ENCODE measurements at regions not wholly inside any gene's neighbourhood (a gene's known extent, or its start where the extent isn't known, plus 50 kb on each side); places are given as distances from the start of the nearest gene placed in this dataset.

- DNase-seq (ENCODE audit: low read depth, low spot score) = no peak
- TF ChIP-seq CTCF (IDR thresholded peaks at IDR 0.05; ENCODE audit: insufficient read depth, low read length, missing control alignments) = no peak
- H3K4me3 ChIP-seq (ENCODE audit: low read depth, low read length) = no peak overlapping the region
- CTCF ChIA-PET = no interaction called here
- POLR2A ChIA-PET = no interaction called here
Observed at GRCh38 chr4:43782391-43782790, 666.2 kb downstream of the KCTD8 start.

GRCh38 chr4:43816116-43816515 lies 632.5 kb downstream of the KCTD8 start:
- no peak overlapping the region for H3K4me3 ChIP-seq (ENCODE audit: low read depth, low read length)
- POLR2A ChIA-PET = no interaction called here
- no peak for DNase-seq (ENCODE audit: low read depth, low spot score)
- CTCF ChIA-PET = no interaction called here
- TF ChIP-seq CTCF (IDR thresholded peaks at IDR 0.05; ENCODE audit: insufficient read depth, low read length, missing control alignments) = no peak

GRCh38 chr4:43822621-43823020 lies 626.0 kb downstream of the KCTD8 start:
- H3K4me3 ChIP-seq (ENCODE audit: low read depth, low read length) = no peak overlapping the region
- ChIA-PET POLR2A (no interaction called here), CTCF (no interaction called here)
- no peak for DNase-seq (ENCODE audit: low read depth, low spot score)
- TF ChIP-seq CTCF (IDR thresholded peaks at IDR 0.05; ENCODE audit: insufficient read depth, low read length, missing control alignments) = no peak

GRCh38 chr4:43835869-43836268 lies 612.7 kb downstream of the KCTD8 start:
- no peak for TF ChIP-seq CTCF (IDR thresholded peaks at IDR 0.05; ENCODE audit: insufficient read depth, low read length, missing control alignments)
- CTCF ChIA-PET = no interaction called here

GRCh38 chr4:43837171-43837570 lies 611.4 kb downstream of the KCTD8 start:
- ChIA-PET CTCF (no interaction called here), POLR2A (no interaction called here)
- TF ChIP-seq CTCF (IDR thresholded peaks at IDR 0.05; ENCODE audit: insufficient read depth, low read length, missing control alignments) = no peak

More at GRCh38 chr4:43835869-43836268, 612.7 kb downstream of the KCTD8 start:
- POLR2A ChIA-PET = no interaction called here
- no peak for DNase-seq (ENCODE audit: low read depth, low spot score)
- H3K4me3 ChIP-seq (ENCODE audit: low read depth, low read length) = no peak overlapping the region

GRCh38 chr4:43837604-43838003 lies 611.0 kb downstream of the KCTD8 start:
- DNase-seq (ENCODE audit: low read depth, low spot score) = no peak
- ChIA-PET CTCF (no interaction called here), POLR2A (no interaction called here)
- H3K4me3 ChIP-seq (ENCODE audit: low read depth, low read length) = no peak overlapping the region
- TF ChIP-seq CTCF (IDR thresholded peaks at IDR 0.05; ENCODE audit: insufficient read depth, low read length, missing control alignments) = no peak

More at GRCh38 chr4:43837171-43837570, 611.4 kb downstream of the KCTD8 start:
- H3K4me3 ChIP-seq (ENCODE audit: low read depth, low read length) = no peak overlapping the region
- no peak for DNase-seq (ENCODE audit: low read depth, low spot score)

Data from AG04449 (cell line).